Keratinocyte (primary cell): ENCODE measurements at regions not wholly inside any gene's neighbourhood (a gene's known extent, or its start where the extent isn't known, plus 50 kb on each side); places are given as distances from the start of the nearest gene placed in this dataset.

Experiments used
- DNase-seq: peaks from one replicate; pipeline ENCODE4 v3.0.0-alpha.2; 2011; ENCODE audit warnings: low read depth, missing footprints, low spot score
- FAIRE-seq: peaks from 2 replicates; lab custom pipeline; 2011; peaks lifted over from hg19 to GRCh38; lab: Jason Lieb, UNC
- H2AFZ ChIP-seq: 2 replicates; pipeline ENCODE4 v1.6.0; 2012; ENCODE audit warnings: low read length, control low read depth, inconsistent platforms; ENCODE audit not compliant: control insufficient read depth
- H3K27ac ChIP-seq: 2 replicates; pipeline ENCODE4 v1.5.1; 2011; ENCODE audit warnings: low read length; ENCODE audit not compliant: control insufficient read depth, insufficient read depth
- H3K27me3 ChIP-seq: 3 replicates; pipeline ENCODE4 v1.6.0; 2011; ENCODE audit warnings: low read length; ENCODE audit not compliant: control insufficient read depth, insufficient read depth; ENCODE audit errors: extremely low read depth
- H3K36me3 ChIP-seq, 2 experiments: 2 replicates in 1 of 2; 3 replicates in 1 of 2; pipeline ENCODE4 v1.5.1; 2011; ENCODE audit warnings: low read length in 2 of 2, mild to moderate bottlenecking in 1 of 2; ENCODE audit not compliant: control insufficient read depth in 2 of 2, insufficient read depth in 2 of 2; ENCODE audit errors: extremely low read depth in 1 of 2
- H3K4me1 ChIP-seq: 3 replicates; pipeline ENCODE4 v1.5.1; 2011; ENCODE audit warnings: low read length; ENCODE audit not compliant: control insufficient read depth, insufficient read depth; ENCODE audit errors: extremely low read depth
- H3K4me2 ChIP-seq: 3 replicates; pipeline ENCODE4 v1.6.0; 2011; ENCODE audit warnings: low read depth, low read length; ENCODE audit not compliant: control insufficient read depth, insufficient read depth; ENCODE audit errors: extremely low read depth
- H3K4me3 ChIP-seq, 3 experiments: fragments of 200-600 bp in 1 of 3; sonication (generic) in 1 of 3; 2 replicates in 2 of 3; 3 replicates in 1 of 3; pipeline ENCODE4 v1.5.1; 2011 to 2016; ENCODE audit warnings: low read length in 3 of 3, mild to moderate bottlenecking in 3 of 3, control low read depth in 2 of 3, inconsistent platforms in 1 of 3, low read depth in 1 of 3, mixed read lengths in 1 of 3, mixed run types in 1 of 3, moderate library complexity in 1 of 3; ENCODE audit not compliant: control insufficient read depth in 2 of 3, insufficient read depth in 2 of 3; ENCODE audit errors: extremely low read depth in 1 of 3
- H3K79me2 ChIP-seq: 2 replicates; pipeline ENCODE4 v1.6.0; 2012; ENCODE audit warnings: low read length; ENCODE audit not compliant: control insufficient read depth, insufficient read depth
- H3K9ac ChIP-seq: 3 replicates; pipeline ENCODE4 v1.6.0; 2011; ENCODE audit warnings: low read length; ENCODE audit not compliant: control insufficient read depth, insufficient read depth; ENCODE audit errors: extremely low read depth
- H3K9me1 ChIP-seq: 3 replicates; pipeline ENCODE4 v1.6.0; 2011; ENCODE audit warnings: low read length; ENCODE audit not compliant: control insufficient read depth, insufficient read depth; ENCODE audit errors: extremely low read depth
- H3K9me3 ChIP-seq: 2 replicates; pipeline ENCODE4 v1.5.1; 2012; ENCODE audit warnings: low read depth, low read length; ENCODE audit not compliant: control insufficient read depth
- H4K20me1 ChIP-seq: 3 replicates; pipeline ENCODE4 v1.6.0; 2011; ENCODE audit warnings: low read length; ENCODE audit not compliant: control insufficient read depth, insufficient read depth; ENCODE audit errors: extremely low read depth
- EZH2 ChIP-seq: IDR thresholded peaks from one replicate; pipeline ENCODE4 v1.6.1; 2012; ENCODE audit warnings: inconsistent platforms, mild to moderate bottlenecking, low read length, moderate library complexity
- dilution Hi-C: fragments of 300-500 bp; cut with MboI; formaldehyde crosslinking; loops from one replicate; pipeline ENCODE4 v1.7.0; 2020; ENCODE audit warnings: low sequenced_read_pairs; ENCODE audit not compliant: extremely low pct_ligation_motif_present
- TF ChIP-seq, protein P1 (sequence below), 3 experiments: IDR thresholded peaks in 1 of 3; conservative IDR thresholded peaks in 1 of 3; optimal IDR thresholded peaks in 1 of 3; 2 replicates in 2 of 3; 3 replicates in 1 of 3; pipeline versions ENCODE3 to v1.5.1; 2011; ENCODE audit warnings: low read length in 3 of 3, mild to moderate bottlenecking in 3 of 3, moderate library complexity in 2 of 3, control low read depth in 1 of 3, inconsistent platforms in 1 of 3; ENCODE audit not compliant: insufficient read depth in 2 of 3; ENCODE audit errors: extremely low read depth in 1 of 3

DNA sequence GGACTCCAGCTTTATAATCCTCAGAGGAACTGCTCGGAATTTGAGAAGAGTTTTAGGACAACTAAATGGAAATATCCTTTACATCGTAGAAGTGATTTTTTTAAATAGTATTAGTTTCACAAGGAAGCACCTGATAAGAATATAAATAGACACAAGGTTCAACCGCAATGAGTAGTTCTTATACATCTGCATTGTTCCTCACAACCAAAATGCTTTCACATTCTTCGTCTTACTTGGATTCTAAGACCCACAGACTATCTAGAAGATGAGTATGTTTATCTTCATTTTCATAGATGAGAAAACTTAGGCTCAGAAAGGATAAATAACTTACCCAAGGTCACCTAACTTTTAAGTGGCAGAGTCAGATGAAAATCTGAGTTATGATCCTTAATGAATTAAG, 469.0 kb downstream of the GALC start:
- no peaks in the 10 kb centered on the region for H3K9me3 ChIP-seq
- no peaks in the 10 kb centered on the region for H3K27me3 ChIP-seq
- TF ChIP-seq EZH2, result no peak
- TF ChIP-seq, protein P1, sequence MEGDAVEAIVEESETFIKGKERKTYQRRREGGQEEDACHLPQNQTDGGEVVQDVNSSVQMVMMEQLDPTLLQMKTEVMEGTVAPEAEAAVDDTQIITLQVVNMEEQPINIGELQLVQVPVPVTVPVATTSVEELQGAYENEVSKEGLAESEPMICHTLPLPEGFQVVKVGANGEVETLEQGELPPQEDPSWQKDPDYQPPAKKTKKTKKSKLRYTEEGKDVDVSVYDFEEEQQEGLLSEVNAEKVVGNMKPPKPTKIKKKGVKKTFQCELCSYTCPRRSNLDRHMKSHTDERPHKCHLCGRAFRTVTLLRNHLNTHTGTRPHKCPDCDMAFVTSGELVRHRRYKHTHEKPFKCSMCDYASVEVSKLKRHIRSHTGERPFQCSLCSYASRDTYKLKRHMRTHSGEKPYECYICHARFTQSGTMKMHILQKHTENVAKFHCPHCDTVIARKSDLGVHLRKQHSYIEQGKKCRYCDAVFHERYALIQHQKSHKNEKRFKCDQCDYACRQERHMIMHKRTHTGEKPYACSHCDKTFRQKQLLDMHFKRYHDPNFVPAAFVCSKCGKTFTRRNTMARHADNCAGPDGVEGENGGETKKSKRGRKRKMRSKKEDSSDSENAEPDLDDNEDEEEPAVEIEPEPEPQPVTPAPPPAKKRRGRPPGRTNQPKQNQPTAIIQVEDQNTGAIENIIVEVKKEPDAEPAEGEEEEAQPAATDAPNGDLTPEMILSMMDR (optimal IDR thresholded peaks at IDR 0.05 in 1 of 3, IDR thresholded peaks at IDR 0.05 in 1 of 3, conservative IDR thresholded peaks at IDR 0.05 in 1 of 3; ENCODE audit: extremely low read depth in 1 of 3, insufficient read depth in 2 of 3, low read length in 3 of 3), result no peak
- H3K4me2 ChIP-seq, result no peak overlapping the region
- dilution Hi-C loops, result no loop called here
- no peak overlapping the region for H3K9ac ChIP-seq
- DNase-seq (no peak), FAIRE-seq (no peak)
- no peak overlapping the region for H3K4me3 ChIP-seq
- H4K20me1 ChIP-seq, result no peaks in the 10 kb centered on the region
- H3K36me3 ChIP-seq, result no peaks in the 10 kb centered on the region
- no peak overlapping the region for H2AFZ ChIP-seq
- no peak overlapping the region for H3K27ac ChIP-seq
- H3K79me2 ChIP-seq, result no peaks in the 10 kb centered on the region
- H3K9me1 ChIP-seq, result no peaks in the 10 kb centered on the region
- H3K4me1 ChIP-seq, result no peaks in the 10 kb centered on the region

DNA sequence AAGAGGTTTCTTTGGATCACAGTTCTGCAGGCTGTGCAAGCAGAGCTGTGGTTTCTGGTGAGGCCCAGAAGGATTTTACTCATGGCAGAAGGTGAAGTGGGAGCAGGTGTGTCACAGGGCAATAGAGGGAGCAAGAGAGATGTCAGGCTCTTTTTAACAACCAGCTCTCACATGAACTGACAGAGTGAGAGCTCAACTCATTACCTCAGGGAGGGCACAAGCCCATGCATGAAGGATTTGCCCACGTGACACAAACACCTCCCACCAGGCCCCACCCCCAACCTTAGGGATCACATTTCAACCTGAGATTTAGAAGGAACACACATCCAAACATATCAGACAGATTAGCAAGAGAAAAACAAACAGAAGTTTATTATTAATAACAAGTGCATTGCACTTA, 470.4 kb downstream of the GALC start:
- H3K79me2 ChIP-seq, result no peaks in the 10 kb centered on the region
- H2AFZ ChIP-seq, result no peak overlapping the region
- H3K9me3 ChIP-seq, result no peaks in the 10 kb centered on the region
- no peak overlapping the region for H3K27ac ChIP-seq
- H3K27me3 ChIP-seq, result no peaks in the 10 kb centered on the region
- DNase-seq, result no peak
- no peak overlapping the region for H3K4me2 ChIP-seq
- no peaks in the 10 kb centered on the region for H4K20me1 ChIP-seq
- dilution Hi-C loops, result no loop called here
- H3K9ac ChIP-seq, result no peak overlapping the region
- H3K4me1 ChIP-seq, result no peaks in the 10 kb centered on the region
- H3K4me3 ChIP-seq, result no peak overlapping the region
- FAIRE-seq, result no peak
- H3K9me1 ChIP-seq, result no peaks in the 10 kb centered on the region
- TF ChIP-seq EZH2, result no peak
- TF ChIP-seq, protein P1 (optimal IDR thresholded peaks at IDR 0.05 in 1 of 3, IDR thresholded peaks at IDR 0.05 in 1 of 3, conservative IDR thresholded peaks at IDR 0.05 in 1 of 3; ENCODE audit: extremely low read depth in 1 of 3, insufficient read depth in 2 of 3, low read length in 3 of 3), result no peak
- H3K36me3 ChIP-seq, result no peaks in the 10 kb centered on the region
